OCI-LY7 (cell line): ENCODE measurements at regions not wholly inside any gene's neighbourhood (a gene's known extent, or its start where the extent isn't known, plus 50 kb on each side); places are given as distances from the start of the nearest gene placed in this dataset.

Source experiments
- EZH2phosphoT487 ChIP-seq: fragments of 200-600 bp; sonication (generic); IDR thresholded peaks from 2 replicates; pipeline ENCODE4 v1.6.1; 2018; ENCODE audit warnings: low read depth, borderline replicate concordance, mild to moderate bottlenecking, mixed run types, antibody characterized with exemption, low read length, moderate library complexity, mixed read lengths
- TF ChIP-seq, protein P1 (sequence below): fragments of 200-600 bp; sonication (generic); conservative IDR thresholded peaks from 2 replicates; pipeline ENCODE4 v1.5.1; 2014; ENCODE audit warnings: mild to moderate bottlenecking, antibody characterized with exemption, low read length, moderate library complexity, mixed read lengths

DNA sequence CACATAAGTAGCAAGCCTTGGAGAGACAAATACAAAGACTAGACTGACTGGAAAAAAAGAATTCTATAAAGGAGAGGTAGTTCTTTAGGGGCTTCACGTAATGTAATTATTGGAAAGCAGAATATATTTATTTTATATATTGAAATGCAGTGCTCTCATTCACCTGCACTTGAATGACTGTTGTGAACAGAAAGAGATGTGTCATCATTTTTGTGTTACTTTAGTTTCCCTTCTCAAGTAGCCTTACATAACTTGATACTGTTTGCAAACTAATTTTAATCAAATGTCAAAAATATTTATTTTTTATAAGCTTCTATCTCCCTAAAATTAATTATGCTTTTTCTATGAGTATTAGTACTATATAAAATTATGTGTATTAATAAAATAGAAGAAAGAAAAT lies 691.1 kb upstream of the FTMT start:
- TF ChIP-seq, protein P1, sequence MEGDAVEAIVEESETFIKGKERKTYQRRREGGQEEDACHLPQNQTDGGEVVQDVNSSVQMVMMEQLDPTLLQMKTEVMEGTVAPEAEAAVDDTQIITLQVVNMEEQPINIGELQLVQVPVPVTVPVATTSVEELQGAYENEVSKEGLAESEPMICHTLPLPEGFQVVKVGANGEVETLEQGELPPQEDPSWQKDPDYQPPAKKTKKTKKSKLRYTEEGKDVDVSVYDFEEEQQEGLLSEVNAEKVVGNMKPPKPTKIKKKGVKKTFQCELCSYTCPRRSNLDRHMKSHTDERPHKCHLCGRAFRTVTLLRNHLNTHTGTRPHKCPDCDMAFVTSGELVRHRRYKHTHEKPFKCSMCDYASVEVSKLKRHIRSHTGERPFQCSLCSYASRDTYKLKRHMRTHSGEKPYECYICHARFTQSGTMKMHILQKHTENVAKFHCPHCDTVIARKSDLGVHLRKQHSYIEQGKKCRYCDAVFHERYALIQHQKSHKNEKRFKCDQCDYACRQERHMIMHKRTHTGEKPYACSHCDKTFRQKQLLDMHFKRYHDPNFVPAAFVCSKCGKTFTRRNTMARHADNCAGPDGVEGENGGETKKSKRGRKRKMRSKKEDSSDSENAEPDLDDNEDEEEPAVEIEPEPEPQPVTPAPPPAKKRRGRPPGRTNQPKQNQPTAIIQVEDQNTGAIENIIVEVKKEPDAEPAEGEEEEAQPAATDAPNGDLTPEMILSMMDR, result no peak
- no peak for TF ChIP-seq EZH2phosphoT487
